T-helper 1 cell treated with Interleukin-12 subunit alpha and Interleukin-12 subunit beta and Interleukin-4 antibody, amounts not matched to agents 30 μg/mL and 1 μg/mL, for 36 hours (primary cell): ENCODE measurements at regions not wholly inside any gene's neighbourhood (a gene's known extent, or its start where the extent isn't known, plus 50 kb on each side); places are given as distances from the start of the nearest gene placed in this dataset.
"Not testable (repeated sequence)": the region's sequence is repeated elsewhere in the genome, so short reads cannot be mapped to it uniquely, and the experiment has no call there.

ENCODE experiments used
- H3K27ac Mint-ChIP-seq: one replicate; pipeline ENCODE4 v1.8.0; 2021; ENCODE audit warnings: mild to moderate bottlenecking, mixed read lengths
- H3K27me3 Mint-ChIP-seq: one replicate; pipeline ENCODE4 v1.8.0; 2021; ENCODE audit warnings: low read depth, mixed read lengths
- H3K36me3 Mint-ChIP-seq: one replicate; pipeline ENCODE4 v1.8.0; 2021; ENCODE audit warnings: low read depth, mixed read lengths
- H3K4me1 Mint-ChIP-seq: one replicate; pipeline ENCODE4 v1.8.0; 2021; ENCODE audit warnings: low read depth, mixed read lengths
- H3K4me3 Mint-ChIP-seq: one replicate; pipeline ENCODE4 v1.8.0; 2021; ENCODE audit warnings: mild to moderate bottlenecking, moderate library complexity, mixed read lengths
- H3K9me3 Mint-ChIP-seq: one replicate; pipeline ENCODE4 v1.8.0; 2021; ENCODE audit warnings: mixed read lengths

DNA sequence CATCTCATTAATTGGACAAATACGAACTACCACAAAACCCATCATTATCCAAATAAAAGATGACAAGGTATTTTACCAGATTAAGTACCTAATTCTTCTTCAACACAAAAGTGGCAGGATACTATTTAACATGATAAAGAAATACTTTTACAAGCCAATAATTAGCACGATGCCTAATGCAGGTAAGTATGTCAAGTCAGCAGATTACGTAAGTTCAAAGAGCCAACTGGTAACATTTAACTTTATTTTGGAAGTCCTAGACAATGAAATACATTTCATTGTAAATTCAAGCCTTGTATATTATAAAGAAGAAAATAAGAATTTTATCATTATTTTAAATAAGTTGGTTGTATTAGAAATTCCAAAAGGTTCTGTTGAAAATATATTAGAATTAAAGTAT is 535.3 kb upstream of the SOX9 start:
- Mint-ChIP-seq H3K36me3 (no peaks in the 10 kb centered on the region), H3K4me1 (no peaks in the 10 kb centered on the region), H3K27ac (no peak overlapping the region), H3K9me3 (peaks cover 3% of the 10 kb centered on the region), H3K4me3 (no peak overlapping the region), H3K27me3 (no peaks in the 10 kb centered on the region)

DNA sequence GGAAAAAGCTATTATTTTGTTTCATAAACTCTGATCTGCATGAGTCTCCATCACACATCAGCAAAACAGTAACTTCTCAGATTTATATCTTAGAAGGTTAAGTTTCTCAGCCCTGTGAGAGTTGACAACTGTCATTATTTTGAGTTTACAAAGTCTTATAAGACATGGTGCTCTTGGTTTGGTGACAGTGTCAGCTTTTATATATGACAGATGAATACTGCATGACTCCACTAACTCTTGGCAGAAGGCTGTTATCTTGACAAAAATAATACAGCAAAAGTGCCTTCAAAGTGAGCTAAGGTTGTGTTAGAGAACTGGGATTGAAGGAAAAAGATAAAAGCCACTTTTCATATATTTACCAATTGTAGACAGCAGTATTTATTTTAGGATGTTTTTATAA is 528.4 kb upstream of the SOX9 start:
- Mint-ChIP-seq H3K36me3 (no peaks in the 10 kb centered on the region), H3K27ac (no peak overlapping the region), H3K4me1 (no peaks in the 10 kb centered on the region), H3K27me3 (no peaks in the 10 kb centered on the region), H3K4me3 (no peak overlapping the region), H3K9me3 (peaks cover 7% of the 10 kb centered on the region)

- peaks cover 7% of the 10 kb centered on the region for H3K9me3 Mint-ChIP-seq
- no peak overlapping the region for H3K27ac Mint-ChIP-seq
- no peaks in the 10 kb centered on the region for H3K27me3 Mint-ChIP-seq
- no peak overlapping the region for H3K4me3 Mint-ChIP-seq
- no peaks in the 10 kb centered on the region for H3K4me1 Mint-ChIP-seq
- no peaks in the 10 kb centered on the region for H3K36me3 Mint-ChIP-seq
Measured at GRCh38 chr17:71593078-71593477, 527.7 kb upstream of the SOX9 start.

- H3K4me3 Mint-ChIP-seq, H3K36me3 Mint-ChIP-seq, H3K27me3 Mint-ChIP-seq, H3K9me3 Mint-ChIP-seq, H3K27ac Mint-ChIP-seq, H3K4me1 Mint-ChIP-seq: not testable (repeated sequence)
Measured at GRCh38 chr17:71599583-71599982, 521.2 kb upstream of the SOX9 start.

DNA sequence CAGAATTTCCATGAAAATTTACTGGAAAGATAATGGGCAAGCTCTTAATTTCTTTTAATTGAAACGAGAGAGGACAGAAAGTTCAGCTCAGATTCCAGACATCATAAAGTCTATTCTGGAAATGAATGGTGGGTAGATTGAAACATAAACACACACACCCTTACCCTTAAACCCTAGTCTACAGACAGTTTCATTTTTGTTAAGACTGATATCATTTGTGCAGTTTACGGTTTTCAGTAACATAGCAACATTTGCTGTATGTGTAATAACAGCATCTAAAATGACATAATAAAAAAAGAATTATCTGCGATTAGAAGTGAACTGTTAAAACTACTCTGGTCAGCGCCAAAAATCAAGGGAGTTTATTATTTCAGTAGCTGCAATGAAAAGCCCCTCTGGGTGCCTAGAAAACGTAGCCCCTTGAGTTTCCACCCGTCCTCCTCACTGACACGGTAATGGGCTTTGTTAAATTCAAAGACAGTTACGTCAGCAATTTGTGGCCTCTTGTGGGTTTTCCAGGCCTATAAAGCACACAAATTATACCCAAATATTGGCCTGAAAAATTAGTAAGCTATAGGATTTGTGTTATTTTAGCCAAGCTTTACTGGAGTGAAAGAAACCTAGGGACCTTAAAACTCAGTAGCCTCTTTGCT is 520.6 kb upstream of the SOX9 start:
- Mint-ChIP-seq H3K4me1 (no peaks in the 10 kb centered on the region), H3K4me3 (no peak overlapping the region), H3K9me3 (no peaks in the 10 kb centered on the region), H3K27me3 (no peaks in the 10 kb centered on the region), H3K27ac (no peak overlapping the region), H3K36me3 (no peaks in the 10 kb centered on the region)

- H3K36me3 Mint-ChIP-seq, result no peaks in the 10 kb centered on the region
- H3K4me3 Mint-ChIP-seq, result no peak overlapping the region
- no peaks in the 10 kb centered on the region for H3K27me3 Mint-ChIP-seq
- peaks cover 4% of the 10 kb centered on the region for H3K9me3 Mint-ChIP-seq
- H3K4me1 Mint-ChIP-seq, result no peaks in the 10 kb centered on the region
- no peak overlapping the region for H3K27ac Mint-ChIP-seq
Measured at GRCh38 chr17:71601894-71602504, 518.8 kb upstream of the SOX9 start.

DNA sequence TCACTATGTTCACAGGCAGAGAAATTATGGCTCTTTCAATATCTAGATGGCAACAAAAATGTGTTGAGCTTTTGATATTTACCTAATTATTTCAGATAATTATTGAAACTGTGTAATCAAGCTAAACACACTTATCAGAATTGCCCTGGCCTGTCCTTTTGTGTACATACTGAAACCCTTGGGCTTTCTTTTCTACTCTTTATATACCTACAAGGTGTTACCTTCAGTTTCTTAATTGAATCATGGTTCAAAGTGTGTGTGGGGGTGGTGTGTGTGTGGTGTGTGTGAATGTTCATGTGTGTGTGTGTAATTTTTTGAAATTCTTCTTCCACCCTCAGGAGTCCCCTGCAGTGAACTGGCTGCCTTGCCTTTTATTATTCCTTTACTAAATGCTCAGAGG is 506.8 kb upstream of the SOX9 start:
- Mint-ChIP-seq H3K27ac (no peak overlapping the region), H3K27me3 (no peaks in the 10 kb centered on the region), H3K36me3 (no peaks in the 10 kb centered on the region), H3K4me3 (no peak overlapping the region), H3K4me1 (no peaks in the 10 kb centered on the region), H3K9me3 (peaks cover 23% of the 10 kb centered on the region)

DNA sequence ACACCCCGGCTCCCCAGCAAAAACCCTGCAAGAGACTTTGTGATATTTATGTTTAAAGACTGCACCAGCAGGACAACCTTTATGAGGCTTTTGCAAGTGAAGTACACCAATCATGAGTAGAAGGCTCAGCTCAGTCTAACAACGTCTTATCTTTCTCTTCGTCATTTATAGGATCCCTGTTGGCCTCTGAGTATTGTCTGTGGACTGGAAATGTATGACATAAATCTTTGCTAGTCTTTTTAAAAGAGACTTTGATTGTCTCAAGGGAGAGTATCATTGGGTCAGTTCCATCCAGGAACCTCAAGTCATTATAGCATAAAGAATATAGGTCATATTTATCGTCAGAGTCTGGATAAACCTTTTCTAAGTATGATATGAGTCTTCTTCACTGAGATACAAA is 505.0 kb upstream of the SOX9 start:
- no peaks in the 10 kb centered on the region for H3K27me3 Mint-ChIP-seq
- H3K4me1 Mint-ChIP-seq, result no peaks in the 10 kb centered on the region
- H3K27ac Mint-ChIP-seq, result no peak overlapping the region
- H3K36me3 Mint-ChIP-seq, result no peaks in the 10 kb centered on the region
- no peak overlapping the region for H3K4me3 Mint-ChIP-seq
- peaks cover 33% of the 10 kb centered on the region for H3K9me3 Mint-ChIP-seq

- H3K4me3 Mint-ChIP-seq, H3K4me1 Mint-ChIP-seq, H3K36me3 Mint-ChIP-seq, H3K27ac Mint-ChIP-seq, H3K27me3 Mint-ChIP-seq: not testable (repeated sequence)
- H3K9me3 Mint-ChIP-seq, result peaks cover 29% of the 10 kb centered on the region
Measured at GRCh38 chr17:71617767-71618166, 503.1 kb upstream of the SOX9 start.

- no peak overlapping the region for H3K27ac Mint-ChIP-seq
- H3K4me3 Mint-ChIP-seq, result no peak overlapping the region
- H3K36me3 Mint-ChIP-seq, result no peaks in the 10 kb centered on the region
- no peaks in the 10 kb centered on the region for H3K4me1 Mint-ChIP-seq
- no peaks in the 10 kb centered on the region for H3K27me3 Mint-ChIP-seq
- H3K9me3 Mint-ChIP-seq, result peaks cover 18% of the 10 kb centered on the region
Measured at GRCh38 chr17:71625330-71625729, 495.5 kb upstream of the SOX9 start.

- H3K9me3 Mint-ChIP-seq, result peaks cover 18% of the 10 kb centered on the region
- no peak overlapping the region for H3K27ac Mint-ChIP-seq
- no peaks in the 10 kb centered on the region for H3K36me3 Mint-ChIP-seq
- no peaks in the 10 kb centered on the region for H3K4me1 Mint-ChIP-seq
- H3K4me3 Mint-ChIP-seq, result no peak overlapping the region
- no peaks in the 10 kb centered on the region for H3K27me3 Mint-ChIP-seq
Measured at GRCh38 chr17:71628306-71628705, 492.5 kb upstream of the SOX9 start.

- Mint-ChIP-seq H3K27ac (no peak overlapping the region), H3K4me3 (no peak overlapping the region), H3K4me1 (no peaks in the 10 kb centered on the region), H3K36me3 (no peaks in the 10 kb centered on the region), H3K27me3 (no peaks in the 10 kb centered on the region), H3K9me3 (peaks cover 8% of the 10 kb centered on the region)
Measured at GRCh38 chr17:71631483-71631882, 489.3 kb upstream of the SOX9 start.

DNA sequence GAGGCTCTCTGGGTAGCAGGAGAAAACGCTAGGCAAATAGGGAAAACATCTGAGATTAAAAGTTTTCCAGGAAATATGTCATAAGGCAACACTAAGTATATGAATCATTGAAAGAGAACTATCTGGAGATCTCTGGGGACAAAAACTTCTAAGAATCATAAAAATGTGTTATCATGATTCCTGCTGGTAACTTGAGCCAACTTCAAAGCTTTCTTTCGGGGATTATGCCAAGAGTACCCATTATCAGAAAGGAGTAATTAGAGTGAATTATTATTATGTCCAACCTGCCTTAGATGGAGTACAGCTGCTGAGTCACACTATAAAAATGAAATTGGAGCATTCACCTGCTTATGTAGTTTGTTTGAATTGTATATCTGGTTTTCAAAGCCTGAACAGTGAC is 488.5 kb upstream of the SOX9 start:
- H3K4me3 Mint-ChIP-seq, result no peak overlapping the region
- no peaks in the 10 kb centered on the region for H3K36me3 Mint-ChIP-seq
- H3K4me1 Mint-ChIP-seq, result no peaks in the 10 kb centered on the region
- peaks cover 3% of the 10 kb centered on the region for H3K9me3 Mint-ChIP-seq
- H3K27ac Mint-ChIP-seq, result no peak overlapping the region
- H3K27me3 Mint-ChIP-seq, result no peaks in the 10 kb centered on the region

DNA sequence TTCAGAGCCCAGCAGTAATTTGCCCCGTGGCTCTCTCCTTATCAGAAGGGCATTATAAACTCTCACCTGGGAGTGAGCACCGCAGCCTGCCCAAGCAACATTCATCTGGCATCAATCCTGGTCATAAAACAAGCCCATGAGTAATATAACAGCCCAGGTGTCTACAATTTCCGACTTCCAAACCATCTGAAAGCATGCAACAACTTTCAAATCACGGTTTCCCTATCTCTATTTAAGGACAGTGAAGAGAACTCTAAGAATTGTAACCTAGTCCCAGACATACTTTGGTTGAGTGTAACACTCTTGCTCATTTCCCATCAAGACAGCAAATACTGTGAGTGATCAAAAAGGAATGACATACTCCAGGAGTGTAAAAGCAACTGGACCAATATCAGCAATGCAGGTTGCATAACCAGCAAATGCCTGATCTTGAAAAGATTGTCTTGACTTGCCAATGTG is 487.4 kb upstream of the SOX9 start:
- Mint-ChIP-seq H3K36me3 (no peaks in the 10 kb centered on the region), H3K4me1 (no peaks in the 10 kb centered on the region), H3K27ac (no peak overlapping the region)

GRCh38 chr17:71634376-71634775 is 486.4 kb upstream of the SOX9 start:
- no peaks in the 10 kb centered on the region for H3K4me1 Mint-ChIP-seq
- H3K27me3 Mint-ChIP-seq, result no peaks in the 10 kb centered on the region
- H3K27ac Mint-ChIP-seq, result no peak overlapping the region
- H3K9me3 Mint-ChIP-seq, result peaks cover 13% of the 10 kb centered on the region
- no peak overlapping the region for H3K4me3 Mint-ChIP-seq
- no peaks in the 10 kb centered on the region for H3K36me3 Mint-ChIP-seq

More for the DNA sequence above, 487.4 kb upstream of the SOX9 start:
- H3K27me3 Mint-ChIP-seq, result no peaks in the 10 kb centered on the region
- peaks cover 6% of the 10 kb centered on the region for H3K9me3 Mint-ChIP-seq
- no peak overlapping the region for H3K4me3 Mint-ChIP-seq
